Upper lobe of left lung (tissue), 6 donors: ENCODE measurements at regions not wholly inside any gene's neighbourhood (a gene's known extent, or its start where the extent isn't known, plus 50 kb on each side); places are given as distances from the start of the nearest gene placed in this dataset.

Source experiments
- ATAC-seq, 2 donors: fragments of 200-7000 bp; cut with Tn5 transposase; one replicate each; pipeline ENCODE4 v1.9.1; 2022; ENCODE audit warnings: mild to moderate bottlenecking in 2 of 2, moderate library complexity in 2 of 2; ENCODE audit not compliant: low FRiP score in 2 of 2
- DNase-seq, 2 donors: peaks; one replicate each; pipeline ENCODE4 v3.0.0-alpha.2; 2019 to 2020
- H3K27ac ChIP-seq, 4 donors: fragments of 200-600 bp; sonication (generic); one replicate each; pipeline ENCODE4 v1.5.1; 2016 to 2019
- H3K27me3 ChIP-seq, 4 donors: fragments of 200-600 bp; sonication (generic); one replicate each; pipeline ENCODE4 v1.5.1; 2017 to 2019
- H3K36me3 ChIP-seq, 4 donors: fragments of 200-600 bp; sonication (generic); one replicate each; pipeline ENCODE4 v1.5.1; 2016 to 2019
- H3K4me1 ChIP-seq, 4 donors: fragments of 200-600 bp; sonication (generic); one replicate each; pipeline ENCODE4 v1.5.1; 2018 to 2019
- H3K4me3 ChIP-seq, 4 donors: fragments of 200-600 bp; sonication (generic); one replicate each; pipeline ENCODE4 v1.5.1; 2017 to 2019; ENCODE audit warnings: mild to moderate bottlenecking in 2 of 4, moderate library complexity in 1 of 4
- H3K9me3 ChIP-seq, 4 donors: fragments of 200-600 bp; sonication (generic); one replicate each; pipeline ENCODE4 v1.5.1; 2018 to 2019
- EP300 ChIP-seq, 4 donors: sonication (generic); formaldehyde crosslinking; IDR thresholded peaks; one replicate each; pipeline ENCODE4 v1.5.1; 2017; ENCODE audit warnings: antibody characterized with exemption in 4 of 4, control low read depth in 2 of 4
- POLR2A ChIP-seq, 4 donors: fragments of 450-650 bp; IDR thresholded peaks; one replicate each; pipeline ENCODE4 v1.5.1; 2016 to 2017; ENCODE audit warnings: antibody characterized with exemption in 4 of 4, mild to moderate bottlenecking in 2 of 4
- POLR2AphosphoS5 ChIP-seq, 2 donors: sonication (generic); formaldehyde crosslinking; IDR thresholded peaks; one replicate each; pipeline ENCODE4 v1.5.1; 2017; ENCODE audit warnings: antibody characterized with exemption in 2 of 2
- WGBS, 2 donors: methylation state at CpG; one replicate each; pipeline ENCODE4 v1.1.5; 2017 to 2018; 5-methylcytosine and 5-hydroxymethylcytosine counted together
- TF ChIP-seq, protein P1 (sequence below), 6 experiments: fragments of 450-650 bp in 4 of 6; fragments of 200-600 bp in 2 of 6; sonication (generic) in 2 of 6; IDR thresholded peaks; one replicate each; pipeline ENCODE4 v1.5.1; 2016 to 2019; ENCODE audit warnings: antibody characterized with exemption in 6 of 6
- donor health status: DM: no; HTN: no; CAD: no; lungs with moderate emphysema.
- donor health status: DM: no; HTN: yes; CAD: no; lungs with severe emphysema.

DNA sequence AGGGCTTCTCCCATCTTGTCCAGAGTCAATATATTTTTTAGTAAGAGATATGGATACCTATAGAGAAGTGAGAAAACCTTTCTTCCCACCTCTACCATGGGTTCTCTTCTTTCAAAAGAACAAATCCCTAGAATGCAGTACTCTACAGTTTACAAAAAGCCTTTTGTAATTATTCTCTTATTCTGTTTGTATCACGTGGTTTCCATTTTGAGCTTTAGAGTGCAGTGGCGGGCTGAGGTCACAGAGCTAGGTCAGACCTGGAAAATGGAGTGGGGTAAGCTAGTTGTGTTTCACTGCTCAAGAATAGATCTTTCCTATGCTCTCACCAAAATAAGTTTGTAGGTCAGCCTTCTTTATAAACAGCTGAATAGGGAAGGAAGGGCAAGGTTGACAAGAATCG is 85.3 kb upstream of the MAF start:
- Histone ChIP-seq H3K4me3 (no peak overlapping the region), H3K27me3 (no peaks in the 10 kb centered on the region), H3K4me1 (no peaks in the 10 kb centered on the region), H3K9me3 (no peaks in the 10 kb centered on the region), H3K36me3 (no peaks in the 10 kb centered on the region), H3K27ac (no peak overlapping the region)
- no peak for ATAC-seq
- WGBS, 2 donors = 82 to 92% methylated on average over 3 of the region's 3 CpGs
- DNase-seq = no peak
- TF ChIP-seq POLR2AphosphoS5 (IDR thresholded peaks at IDR 0.05) (no peak), EP300 (IDR thresholded peaks at IDR 0.05) (no peak), POLR2A (IDR thresholded peaks at IDR 0.05) (no peak)
- TF ChIP-seq, protein P1, sequence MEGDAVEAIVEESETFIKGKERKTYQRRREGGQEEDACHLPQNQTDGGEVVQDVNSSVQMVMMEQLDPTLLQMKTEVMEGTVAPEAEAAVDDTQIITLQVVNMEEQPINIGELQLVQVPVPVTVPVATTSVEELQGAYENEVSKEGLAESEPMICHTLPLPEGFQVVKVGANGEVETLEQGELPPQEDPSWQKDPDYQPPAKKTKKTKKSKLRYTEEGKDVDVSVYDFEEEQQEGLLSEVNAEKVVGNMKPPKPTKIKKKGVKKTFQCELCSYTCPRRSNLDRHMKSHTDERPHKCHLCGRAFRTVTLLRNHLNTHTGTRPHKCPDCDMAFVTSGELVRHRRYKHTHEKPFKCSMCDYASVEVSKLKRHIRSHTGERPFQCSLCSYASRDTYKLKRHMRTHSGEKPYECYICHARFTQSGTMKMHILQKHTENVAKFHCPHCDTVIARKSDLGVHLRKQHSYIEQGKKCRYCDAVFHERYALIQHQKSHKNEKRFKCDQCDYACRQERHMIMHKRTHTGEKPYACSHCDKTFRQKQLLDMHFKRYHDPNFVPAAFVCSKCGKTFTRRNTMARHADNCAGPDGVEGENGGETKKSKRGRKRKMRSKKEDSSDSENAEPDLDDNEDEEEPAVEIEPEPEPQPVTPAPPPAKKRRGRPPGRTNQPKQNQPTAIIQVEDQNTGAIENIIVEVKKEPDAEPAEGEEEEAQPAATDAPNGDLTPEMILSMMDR (IDR thresholded peaks at IDR 0.05) = no peak

DNA sequence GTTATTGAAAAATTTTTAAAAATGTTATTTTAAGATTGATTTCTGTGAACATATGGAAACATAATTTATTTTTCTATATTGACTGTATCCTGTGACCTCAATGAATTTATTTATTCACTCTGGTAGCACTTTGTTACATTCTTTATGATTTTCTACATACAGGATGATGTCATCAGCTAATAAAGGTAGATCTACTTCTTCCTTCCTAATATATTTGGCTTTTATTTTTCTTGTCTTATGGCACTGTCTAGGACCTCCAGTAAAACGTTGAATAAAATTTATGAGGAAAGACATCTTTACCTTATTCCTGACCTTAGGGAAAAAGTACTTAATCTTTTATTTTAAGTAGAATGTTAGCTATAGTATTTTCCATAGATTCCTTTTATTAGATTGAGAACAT is 78.8 kb upstream of the MAF start:
- Histone ChIP-seq H3K9me3 (no peaks in the 10 kb centered on the region), H3K27ac (no peak overlapping the region), H3K4me1 (no peaks in the 10 kb centered on the region), H3K36me3 (no peaks in the 10 kb centered on the region), H3K4me3 (no peak overlapping the region), H3K27me3 (no peaks in the 10 kb centered on the region)
- TF ChIP-seq POLR2A (IDR thresholded peaks at IDR 0.05) (no peak), POLR2AphosphoS5 (IDR thresholded peaks at IDR 0.05) (no peak), EP300 (IDR thresholded peaks at IDR 0.05) (no peak)
- TF ChIP-seq, protein P1 (IDR thresholded peaks at IDR 0.05) = no peak
- ATAC-seq = no peak
- DNase-seq = no peak
- WGBS, 2 donors = 64 to 66% methylated on average over 1 of the region's 1 CpG

DNA sequence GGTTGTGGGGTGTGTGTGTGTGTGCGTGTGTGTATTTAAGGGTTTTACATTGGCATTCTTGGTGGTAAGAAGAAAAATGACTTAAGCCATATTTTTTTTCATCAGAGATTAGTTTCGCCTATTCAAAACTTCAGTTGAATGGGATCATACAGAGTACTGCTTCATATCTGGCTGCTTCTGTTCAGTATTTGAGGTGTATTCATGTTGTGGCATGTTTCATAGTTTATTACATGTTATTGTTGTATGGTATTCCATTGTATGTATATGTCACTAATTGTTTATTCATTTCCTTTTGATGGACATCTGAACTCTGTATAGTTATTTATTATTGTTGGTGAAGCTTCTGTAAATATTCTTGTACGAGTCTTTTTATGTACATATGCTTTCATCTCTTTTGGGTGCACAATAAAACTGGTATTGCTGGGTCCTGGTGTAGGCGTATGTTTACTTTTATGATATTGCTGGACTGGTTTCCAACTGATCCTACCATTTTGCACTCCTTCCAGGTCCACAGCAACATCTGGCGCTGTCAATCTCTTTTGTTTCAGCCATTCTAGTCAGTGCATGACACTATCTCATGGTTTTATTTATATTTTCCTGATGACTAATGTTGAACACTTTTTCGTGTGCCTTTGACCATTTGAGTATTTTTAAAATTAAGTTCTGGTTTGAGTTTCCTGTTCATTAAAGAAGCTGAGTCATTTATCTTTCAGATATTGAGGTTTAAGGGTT is 77.4 kb upstream of the MAF start:
- Histone ChIP-seq H3K36me3 (no peaks in the 10 kb centered on the region), H3K4me3 (no peak overlapping the region), H3K9me3 (no peaks in the 10 kb centered on the region), H3K27me3 (no peaks in the 10 kb centered on the region), H3K27ac (no peak overlapping the region), H3K4me1 (no peaks in the 10 kb centered on the region)
- WGBS, 2 donors = 70 to 71% methylated on average over 6 of the region's 6 CpGs
- no peak for ATAC-seq
- no peak for DNase-seq
- TF ChIP-seq POLR2A (IDR thresholded peaks at IDR 0.05) (no peak), EP300 (IDR thresholded peaks at IDR 0.05) (no peak), POLR2AphosphoS5 (IDR thresholded peaks at IDR 0.05) (no peak)
- TF ChIP-seq, protein P1 (IDR thresholded peaks at IDR 0.05) = no peak

DNA sequence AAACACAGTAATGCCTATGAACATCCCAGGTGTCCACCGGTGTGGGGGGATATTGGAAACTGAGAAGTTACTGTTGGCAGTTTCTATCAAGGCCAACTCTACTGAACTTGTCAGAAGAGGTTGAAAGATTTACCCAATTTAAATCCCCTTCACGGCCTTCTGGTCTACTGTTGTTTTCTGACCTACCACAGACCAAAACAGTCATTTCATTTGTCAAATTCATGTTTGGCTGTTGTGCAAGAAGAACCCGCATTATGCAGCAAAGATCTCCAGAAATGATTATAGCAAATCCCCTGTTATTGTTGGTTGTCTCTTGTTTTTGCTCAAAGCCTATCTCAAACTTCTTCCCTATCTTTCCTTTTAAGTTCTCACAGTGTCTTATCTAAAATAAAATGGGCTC is 73.1 kb upstream of the MAF start:
- TF ChIP-seq POLR2AphosphoS5 (IDR thresholded peaks at IDR 0.05) (no peak), EP300 (IDR thresholded peaks at IDR 0.05) (no peak), POLR2A (IDR thresholded peaks at IDR 0.05) (no peak)
- TF ChIP-seq, protein P1 (IDR thresholded peaks at IDR 0.05) = no peak
- no peak overlapping the region for H3K27ac ChIP-seq
- H3K9me3 ChIP-seq = no peaks in the 10 kb centered on the region
- no peaks in the 10 kb centered on the region for H3K36me3 ChIP-seq
- no peak for ATAC-seq
- no peaks in the 10 kb centered on the region for H3K4me1 ChIP-seq
- H3K27me3 ChIP-seq = no peaks in the 10 kb centered on the region
- WGBS, 2 donors = 74 to 79% methylated on average over 3 of the region's 3 CpGs
- H3K4me3 ChIP-seq = no peak overlapping the region
- no peak for DNase-seq

DNA sequence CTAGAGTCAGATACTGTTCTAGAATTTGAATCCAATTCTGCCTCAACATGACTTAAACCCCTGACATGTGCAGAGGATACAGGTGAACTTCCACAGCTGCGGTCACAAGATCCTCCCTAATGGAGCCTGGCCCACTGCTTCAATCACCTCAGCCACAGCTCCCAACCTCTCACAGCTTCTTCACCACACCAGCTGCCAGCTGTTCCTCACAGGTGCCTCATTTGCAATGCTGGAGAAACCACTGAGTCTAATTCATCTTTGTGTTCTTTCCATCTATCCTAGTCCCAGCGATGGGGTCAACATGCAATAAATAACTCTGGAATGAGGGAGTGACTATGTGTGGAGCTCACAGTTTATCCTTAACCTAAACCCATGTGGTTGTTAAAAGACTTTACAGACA is 72.0 kb upstream of the MAF start:
- no peak for ATAC-seq
- TF ChIP-seq EP300 (IDR thresholded peaks at IDR 0.05) (no peak), POLR2A (IDR thresholded peaks at IDR 0.05) (no peak), POLR2AphosphoS5 (IDR thresholded peaks at IDR 0.05) (no peak)
- TF ChIP-seq, protein P1 (IDR thresholded peaks at IDR 0.05) = no peak
- Histone ChIP-seq H3K36me3 (no peaks in the 10 kb centered on the region), H3K4me3 (no peak overlapping the region), H3K9me3 (no peaks in the 10 kb centered on the region), H3K4me1 (no peaks in the 10 kb centered on the region), H3K27ac (no peak overlapping the region), H3K27me3 (no peaks in the 10 kb centered on the region)
- no peak for DNase-seq
- WGBS, 2 donors = 93 to 100% methylated on average over 2 of the region's 2 CpGs
